Nephron (organoid): ENCODE measurements at regions not wholly inside any gene's neighbourhood (a gene's known extent, or its start where the extent isn't known, plus 50 kb on each side); places are given as distances from the start of the nearest gene placed in this dataset.

ENCODE experiments used
- H3K27ac Mint-ChIP-seq, 3 experiments: 2 replicates each; pipeline ENCODE4 v1.8.0; 2020; ENCODE audit warnings: mixed read lengths in 3 of 3, mild to moderate bottlenecking in 2 of 3, moderate library complexity in 1 of 3
- H3K27me3 Mint-ChIP-seq: 2 replicates; pipeline ENCODE4 v1.8.0; 2021; ENCODE audit warnings: low read depth, mild to moderate bottlenecking, moderate library complexity, mixed read lengths
- H3K36me3 Mint-ChIP-seq: 2 replicates; pipeline ENCODE4 v1.8.0; 2020; ENCODE audit warnings: low read depth, mixed read lengths
- H3K4me1 Mint-ChIP-seq: 2 replicates; pipeline ENCODE4 v1.8.0; 2020; ENCODE audit warnings: mixed read lengths
- H3K4me3 Mint-ChIP-seq, 3 experiments: 2 replicates each; pipeline ENCODE4 v1.8.0; 2020; ENCODE audit warnings: mild to moderate bottlenecking in 3 of 3, mixed read lengths in 3 of 3, moderate library complexity in 2 of 3
- H3K9me3 Mint-ChIP-seq: 2 replicates; pipeline ENCODE4 v1.8.0; 2020; ENCODE audit warnings: mixed read lengths
- TF ChIP-seq, protein P1 (sequence below), 3 experiments: fragments of 200-600 bp; sonication (generic); IDR thresholded peaks; one replicate each; pipeline ENCODE4 v1.5.0; 2021; ENCODE audit warnings: antibody characterized with exemption in 3 of 3; ENCODE audit not compliant: unreplicated experiment in 3 of 3

DNA sequence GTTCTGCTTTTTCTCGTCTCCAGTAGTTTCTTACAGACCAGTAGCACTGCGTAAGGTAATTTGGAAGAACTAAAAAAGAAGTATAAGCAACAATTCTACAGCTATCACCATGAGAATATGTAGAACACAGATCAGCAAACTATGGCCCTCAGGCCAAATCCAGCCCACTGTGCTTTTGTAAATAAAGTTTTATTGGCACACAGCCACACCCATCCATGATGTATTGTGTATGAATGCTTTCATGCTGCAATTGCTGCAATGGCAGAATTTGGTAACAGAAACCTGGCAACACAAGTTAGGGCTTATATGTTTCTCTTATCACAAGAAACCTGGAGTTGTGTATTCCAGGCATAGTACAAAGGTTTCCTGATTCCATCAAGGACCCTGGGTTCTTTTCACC lies 386.8 kb upstream of the TSHZ2 start:
- Mint-ChIP-seq H3K27me3 (peaks cover 14% of the 10 kb centered on the region), H3K9me3 (no peaks in the 10 kb centered on the region), H3K27ac (no peak overlapping the region), H3K4me1 (no peaks in the 10 kb centered on the region), H3K36me3 (no peaks in the 10 kb centered on the region), H3K4me3 (no peak overlapping the region)
- TF ChIP-seq, protein P1, sequence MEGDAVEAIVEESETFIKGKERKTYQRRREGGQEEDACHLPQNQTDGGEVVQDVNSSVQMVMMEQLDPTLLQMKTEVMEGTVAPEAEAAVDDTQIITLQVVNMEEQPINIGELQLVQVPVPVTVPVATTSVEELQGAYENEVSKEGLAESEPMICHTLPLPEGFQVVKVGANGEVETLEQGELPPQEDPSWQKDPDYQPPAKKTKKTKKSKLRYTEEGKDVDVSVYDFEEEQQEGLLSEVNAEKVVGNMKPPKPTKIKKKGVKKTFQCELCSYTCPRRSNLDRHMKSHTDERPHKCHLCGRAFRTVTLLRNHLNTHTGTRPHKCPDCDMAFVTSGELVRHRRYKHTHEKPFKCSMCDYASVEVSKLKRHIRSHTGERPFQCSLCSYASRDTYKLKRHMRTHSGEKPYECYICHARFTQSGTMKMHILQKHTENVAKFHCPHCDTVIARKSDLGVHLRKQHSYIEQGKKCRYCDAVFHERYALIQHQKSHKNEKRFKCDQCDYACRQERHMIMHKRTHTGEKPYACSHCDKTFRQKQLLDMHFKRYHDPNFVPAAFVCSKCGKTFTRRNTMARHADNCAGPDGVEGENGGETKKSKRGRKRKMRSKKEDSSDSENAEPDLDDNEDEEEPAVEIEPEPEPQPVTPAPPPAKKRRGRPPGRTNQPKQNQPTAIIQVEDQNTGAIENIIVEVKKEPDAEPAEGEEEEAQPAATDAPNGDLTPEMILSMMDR (IDR thresholded peaks at IDR 0.05; ENCODE audit: unreplicated experiment in 3 of 3) = no peak

DNA sequence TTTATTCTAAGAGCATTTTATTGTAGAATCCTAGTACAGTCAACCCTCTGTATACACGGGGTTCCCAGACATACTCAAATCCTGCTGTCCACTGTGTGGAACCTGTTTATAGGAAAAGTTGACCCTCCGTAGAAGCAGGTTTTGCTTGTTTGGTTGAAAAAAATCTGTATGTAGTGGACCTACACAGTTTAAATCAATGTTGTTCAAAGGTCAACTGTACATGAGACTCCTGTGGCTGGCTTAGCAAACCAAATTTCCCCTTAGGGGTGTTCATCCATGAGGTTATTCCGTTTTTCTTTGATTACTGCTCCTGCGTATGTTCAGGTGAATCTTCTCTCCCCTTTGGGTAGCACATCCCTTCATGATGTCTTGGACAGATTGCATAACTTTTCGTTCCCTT lies 387.0 kb upstream of the ZFP64 start:
- TF ChIP-seq, protein P1 (IDR thresholded peaks at IDR 0.05; ENCODE audit: unreplicated experiment in 3 of 3) = no peak
- H3K27me3 Mint-ChIP-seq = peaks cover 8% of the 10 kb centered on the region
- H3K4me1 Mint-ChIP-seq = no peaks in the 10 kb centered on the region
- H3K27ac Mint-ChIP-seq = no peak overlapping the region
- no peaks in the 10 kb centered on the region for H3K36me3 Mint-ChIP-seq
- H3K9me3 Mint-ChIP-seq = peaks cover 8% of the 10 kb centered on the region
- H3K4me3 Mint-ChIP-seq = no peak overlapping the region

DNA sequence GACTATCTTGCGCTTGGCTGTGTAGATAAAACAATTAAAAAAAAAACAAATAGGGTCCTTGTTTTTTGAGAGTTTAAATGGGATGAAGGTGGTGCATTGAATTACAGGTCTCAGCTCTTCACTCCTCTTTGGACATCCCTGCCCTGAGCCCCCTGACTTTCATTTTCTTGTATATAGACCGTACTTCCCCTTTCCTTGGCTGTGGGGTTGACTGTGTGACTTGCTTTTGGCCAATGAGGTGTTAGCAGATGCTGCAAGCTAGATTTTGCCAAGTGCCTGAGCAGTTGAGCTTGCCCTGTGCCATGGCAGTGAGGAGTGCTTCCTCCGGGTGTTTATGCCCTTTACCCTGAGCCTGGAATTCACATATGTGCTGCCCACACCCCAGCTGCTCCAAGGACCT lies 386.1 kb upstream of the ZFP64 start:
- Mint-ChIP-seq H3K4me1 (no peaks in the 10 kb centered on the region), H3K4me3 (no peak overlapping the region), H3K9me3 (peaks cover 8% of the 10 kb centered on the region), H3K36me3 (no peaks in the 10 kb centered on the region), H3K27me3 (peaks cover 8% of the 10 kb centered on the region), H3K27ac (no peak overlapping the region)
- TF ChIP-seq, protein P1 (IDR thresholded peaks at IDR 0.05; ENCODE audit: unreplicated experiment in 3 of 3) = no peak

DNA sequence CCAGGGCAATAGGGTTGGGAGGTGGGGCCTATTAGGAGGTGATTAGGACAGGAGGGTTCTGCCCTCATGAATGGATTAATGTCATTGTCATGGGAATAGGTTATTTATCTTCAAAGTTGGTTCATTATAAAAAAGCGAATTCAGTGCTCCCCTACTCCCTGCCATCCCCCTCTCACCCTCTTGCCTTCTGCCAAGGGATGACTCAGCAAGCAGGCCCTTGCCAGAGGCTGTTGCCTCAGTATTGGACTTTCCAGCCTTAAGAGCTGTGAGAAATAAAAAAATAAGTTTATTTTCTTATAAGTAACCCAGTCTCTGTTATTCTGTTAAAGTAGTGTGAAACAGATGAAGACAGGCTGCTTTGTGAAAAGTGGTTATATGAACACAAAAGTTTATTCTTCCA lies 381.1 kb upstream of the ZFP64 start:
- H3K9me3 Mint-ChIP-seq = peaks cover 7% of the 10 kb centered on the region
- no peaks in the 10 kb centered on the region for H3K36me3 Mint-ChIP-seq
- H3K27ac Mint-ChIP-seq = no peak overlapping the region
- H3K27me3 Mint-ChIP-seq = peaks cover 7% of the 10 kb centered on the region
- H3K4me1 Mint-ChIP-seq = no peaks in the 10 kb centered on the region
- TF ChIP-seq, protein P1 (IDR thresholded peaks at IDR 0.05; ENCODE audit: unreplicated experiment in 3 of 3) = no peak
- H3K4me3 Mint-ChIP-seq = no peak overlapping the region

DNA sequence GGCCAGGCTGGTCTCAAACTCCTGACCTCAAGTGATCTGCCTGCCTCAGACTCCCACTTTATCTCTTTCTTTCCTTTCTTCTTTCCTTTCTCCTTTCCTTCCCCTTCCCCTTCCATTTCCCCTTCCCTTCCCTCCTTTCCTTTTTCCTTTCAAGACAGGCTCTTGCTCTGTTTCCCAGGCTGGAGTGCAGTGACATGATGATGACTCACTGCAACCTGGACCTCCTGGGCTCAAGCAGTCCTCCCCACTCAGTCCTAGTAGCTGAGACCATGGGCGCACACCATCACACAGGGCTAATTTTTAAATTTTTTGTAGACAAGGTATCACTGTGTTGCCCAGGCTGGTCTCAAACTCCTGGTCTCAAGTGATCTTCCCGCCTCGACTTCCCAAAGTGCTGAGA lies 377.6 kb upstream of the ZFP64 start:
- Mint-ChIP-seq H3K36me3 (no peaks in the 10 kb centered on the region), H3K27ac (no peak overlapping the region), H3K4me1 (no peaks in the 10 kb centered on the region), H3K9me3 (no peaks in the 10 kb centered on the region), H3K27me3 (peaks cover 7% of the 10 kb centered on the region), H3K4me3 (no peak overlapping the region)
- TF ChIP-seq, protein P1 (IDR thresholded peaks at IDR 0.05; ENCODE audit: unreplicated experiment in 3 of 3) = no peak

DNA sequence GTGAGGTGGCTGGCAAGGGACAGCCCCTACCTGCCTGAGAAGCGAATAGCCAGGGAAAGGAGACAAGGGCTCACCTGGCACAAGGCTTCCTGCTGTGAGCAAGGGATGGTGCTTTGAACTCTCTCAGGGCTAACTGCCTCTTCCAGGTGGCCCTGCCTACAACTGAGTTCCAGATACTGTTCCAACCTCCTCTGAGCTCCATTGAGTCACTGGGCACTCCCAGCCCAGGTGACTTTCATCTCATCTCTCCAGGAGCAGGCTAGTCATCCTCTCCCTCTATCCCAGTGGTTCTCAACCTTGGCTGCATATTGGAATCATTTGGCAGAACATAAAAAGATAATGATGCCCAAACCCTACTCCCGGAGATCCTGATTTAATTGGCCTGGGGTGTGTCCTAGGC lies 374.0 kb upstream of the ZFP64 start:
- no peaks in the 10 kb centered on the region for H3K4me1 Mint-ChIP-seq
- H3K4me3 Mint-ChIP-seq = no peak overlapping the region
- H3K36me3 Mint-ChIP-seq = no peaks in the 10 kb centered on the region
- H3K27me3 Mint-ChIP-seq = peaks cover 5% of the 10 kb centered on the region
- no peak overlapping the region for H3K27ac Mint-ChIP-seq
- TF ChIP-seq, protein P1 (IDR thresholded peaks at IDR 0.05; ENCODE audit: unreplicated experiment in 3 of 3) = no peak
- no peaks in the 10 kb centered on the region for H3K9me3 Mint-ChIP-seq
